ENCODE measurements at regions not wholly inside any gene's neighbourhood (a gene's known extent, or its start where the extent isn't known, plus 50 kb on each side); places are given as distances from the start of the nearest gene placed in this dataset.

- no peak for TF ChIP-seq CTCF (conservative IDR thresholded peaks at IDR 0.05; ENCODE audit: low read length)
- TF ChIP-seq EZH2phosphoT487 (IDR thresholded peaks at IDR 0.05; ENCODE audit: borderline replicate concordance), result no peak
Observed at GRCh38 chr18:50460716-50461115, 85.9 kb downstream of the SKA1 start.

Data from Loucy (cell line).